ENCODE measurements at regions not wholly inside any gene's neighbourhood (a gene's known extent, or its start where the extent isn't known, plus 50 kb on each side); places are given as distances from the start of the nearest gene placed in this dataset.

GRCh38 chr3:35519936-35520335 lies 119.4 kb upstream of the ARPP21 start:
- Histone ChIP-seq H3K4me2 (ENCODE audit: control insufficient read depth, insufficient read depth) (no peak overlapping the region), H4K20me1 (ENCODE audit: control insufficient read depth, insufficient read depth) (no peaks in the 10 kb centered on the region), H3K9ac (ENCODE audit: control insufficient read depth, insufficient read depth, low read length) (no peak overlapping the region), H3K27me3 (replicated peaks in 1 of 2; ENCODE audit: control insufficient read depth in 2 of 2, insufficient read depth in 2 of 2, low read length in 1 of 2) (no peaks in the 10 kb centered on the region), H3K27ac (ENCODE audit: control insufficient read depth, insufficient read depth) (no peak overlapping the region), H3K36me3 (ENCODE audit: control insufficient read depth in 2 of 2, insufficient read depth in 2 of 2, low read length in 1 of 2) (no peaks in the 10 kb centered on the region), H3K79me2 (ENCODE audit: control insufficient read depth, insufficient read depth, low read length) (no peaks in the 10 kb centered on the region), H3K4me3 (no peak overlapping the region), H3K4me1 (ENCODE audit: control insufficient read depth, insufficient read depth, low read length) (no peaks in the 10 kb centered on the region), H3K9me3 (replicated peaks; ENCODE audit: control insufficient read depth, insufficient read depth, low read length) (no peaks in the 10 kb centered on the region), H2AFZ (ENCODE audit: control insufficient read depth, low read depth, low read length) (no peak overlapping the region)
- no peak for DNase-seq (ENCODE audit: low read depth, low spot score)
- POLR2A ChIA-PET = no interaction called here
- RAD21 ChIA-PET (ENCODE audit: unreplicated experiment) = no interaction called here
- in situ Hi-C loops (cut with MboI) (no loop called here), intact Hi-C loops (cut with micrococcal nuclease; ENCODE audit: unreplicated experiment) (no loop called here)
- no TSS peak for BruUV-seq (replicated peaks)
- SMC1A ChIA-PET (ENCODE audit: uncharacterized antibody, unreplicated experiment) = no interaction called here
- no peak for ATAC-seq
- TF ChIP-seq E4F1 (IDR thresholded peaks at IDR 0.05; ENCODE audit: borderline replicate concordance, partially characterized antibody) (no peak), SMAD5 (IDR thresholded peaks at IDR 0.05; ENCODE audit: low read depth) (no peak), HDAC6 (IDR thresholded peaks at IDR 0.05; ENCODE audit: unreplicated experiment) (no peak), RFX5 (IDR thresholded peaks at IDR 0.05; ENCODE audit: low read depth, low read length) (no peak), BMI1 (IDR thresholded peaks at IDR 0.05; ENCODE audit: borderline replicate concordance) (no peak), JUNB (IDR thresholded peaks at IDR 0.05) (no peak), IKZF1 (conservative IDR thresholded peaks at IDR 0.05) (no peak), DPF2 (IDR thresholded peaks at IDR 0.05) (no peak), ASH2L (IDR thresholded peaks at IDR 0.05; ENCODE audit: borderline replicate concordance, low read depth) (no peak), CTCF (IDR thresholded peaks at IDR 0.05 in 2 of 3, conservative IDR thresholded peaks at IDR 0.05 in 1 of 3; ENCODE audit: control insufficient read depth in 2 of 3, extremely low read depth in 1 of 3, insufficient read depth in 1 of 3, low read depth in 3 of 3, low read length in 3 of 3) (no peak), BCLAF1 (IDR thresholded peaks at IDR 0.05) (no peak)
- TF ChIP-seq, protein P1, sequence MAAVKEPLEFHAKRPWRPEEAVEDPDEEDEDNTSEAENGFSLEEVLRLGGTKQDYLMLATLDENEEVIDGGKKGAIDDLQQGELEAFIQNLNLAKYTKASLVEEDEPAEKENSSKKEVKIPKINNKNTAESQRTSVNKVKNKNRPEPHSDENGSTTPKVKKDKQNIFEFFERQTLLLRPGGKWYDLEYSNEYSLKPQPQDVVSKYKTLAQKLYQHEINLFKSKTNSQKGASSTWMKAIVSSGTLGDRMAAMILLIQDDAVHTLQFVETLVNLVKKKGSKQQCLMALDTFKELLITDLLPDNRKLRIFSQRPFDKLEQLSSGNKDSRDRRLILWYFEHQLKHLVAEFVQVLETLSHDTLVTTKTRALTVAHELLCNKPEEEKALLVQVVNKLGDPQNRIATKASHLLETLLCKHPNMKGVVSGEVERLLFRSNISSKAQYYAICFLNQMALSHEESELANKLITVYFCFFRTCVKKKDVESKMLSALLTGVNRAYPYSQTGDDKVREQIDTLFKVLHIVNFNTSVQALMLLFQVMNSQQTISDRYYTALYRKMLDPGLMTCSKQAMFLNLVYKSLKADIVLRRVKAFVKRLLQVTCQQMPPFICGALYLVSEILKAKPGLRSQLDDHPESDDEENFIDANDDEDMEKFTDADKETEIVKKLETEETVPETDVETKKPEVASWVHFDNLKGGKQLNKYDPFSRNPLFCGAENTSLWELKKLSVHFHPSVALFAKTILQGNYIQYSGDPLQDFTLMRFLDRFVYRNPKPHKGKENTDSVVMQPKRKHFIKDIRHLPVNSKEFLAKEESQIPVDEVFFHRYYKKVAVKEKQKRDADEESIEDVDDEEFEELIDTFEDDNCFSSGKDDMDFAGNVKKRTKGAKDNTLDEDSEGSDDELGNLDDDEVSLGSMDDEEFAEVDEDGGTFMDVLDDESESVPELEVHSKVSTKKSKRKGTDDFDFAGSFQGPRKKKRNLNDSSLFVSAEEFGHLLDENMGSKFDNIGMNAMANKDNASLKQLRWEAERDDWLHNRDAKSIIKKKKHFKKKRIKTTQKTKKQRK (IDR thresholded peaks at IDR 0.05; ENCODE audit: low read depth, low read length) = no peak
- FAIRE-seq = no peak
- CTCF ChIA-PET = no interaction called here
